ENCODE measurements at regions not wholly inside any gene's neighbourhood (a gene's known extent, or its start where the extent isn't known, plus 50 kb on each side); places are given as distances from the start of the nearest gene placed in this dataset.

DNA sequence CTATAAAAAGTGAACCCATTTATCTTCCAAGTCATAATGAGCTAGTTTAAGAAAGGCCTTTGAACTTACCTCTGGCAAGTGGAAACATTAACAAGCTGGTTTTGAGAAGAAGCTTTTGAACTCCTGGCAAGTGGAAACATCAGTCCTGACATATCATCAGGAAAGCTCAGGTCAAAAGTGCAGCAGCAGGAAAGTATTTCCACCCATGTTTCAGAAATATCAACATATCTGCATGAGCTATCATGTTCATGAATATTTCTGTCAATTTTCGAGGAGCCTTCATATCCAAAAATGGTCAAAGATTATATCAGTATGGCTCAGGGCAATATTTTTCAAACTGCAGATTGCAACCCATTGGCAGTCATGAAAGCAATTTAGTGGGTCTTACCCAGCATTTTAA, 133.9 kb downstream of the PLK2 start:
- no peak for ATAC-seq
- Histone ChIP-seq H3K27ac (no peak overlapping the region), H3K36me3 (no peaks in the 10 kb centered on the region), H3K27me3 (no peaks in the 10 kb centered on the region), H3K9me3 (no peaks in the 10 kb centered on the region), H3K4me3 (no peak overlapping the region), H3K4me1 (no peaks in the 10 kb centered on the region)
- TF ChIP-seq POLR2AphosphoS5 (IDR thresholded peaks at IDR 0.05) (no peak), POLR2A (IDR thresholded peaks at IDR 0.05) (no peak), EP300 (IDR thresholded peaks at IDR 0.05) (no peak)
- TF ChIP-seq, protein P1, sequence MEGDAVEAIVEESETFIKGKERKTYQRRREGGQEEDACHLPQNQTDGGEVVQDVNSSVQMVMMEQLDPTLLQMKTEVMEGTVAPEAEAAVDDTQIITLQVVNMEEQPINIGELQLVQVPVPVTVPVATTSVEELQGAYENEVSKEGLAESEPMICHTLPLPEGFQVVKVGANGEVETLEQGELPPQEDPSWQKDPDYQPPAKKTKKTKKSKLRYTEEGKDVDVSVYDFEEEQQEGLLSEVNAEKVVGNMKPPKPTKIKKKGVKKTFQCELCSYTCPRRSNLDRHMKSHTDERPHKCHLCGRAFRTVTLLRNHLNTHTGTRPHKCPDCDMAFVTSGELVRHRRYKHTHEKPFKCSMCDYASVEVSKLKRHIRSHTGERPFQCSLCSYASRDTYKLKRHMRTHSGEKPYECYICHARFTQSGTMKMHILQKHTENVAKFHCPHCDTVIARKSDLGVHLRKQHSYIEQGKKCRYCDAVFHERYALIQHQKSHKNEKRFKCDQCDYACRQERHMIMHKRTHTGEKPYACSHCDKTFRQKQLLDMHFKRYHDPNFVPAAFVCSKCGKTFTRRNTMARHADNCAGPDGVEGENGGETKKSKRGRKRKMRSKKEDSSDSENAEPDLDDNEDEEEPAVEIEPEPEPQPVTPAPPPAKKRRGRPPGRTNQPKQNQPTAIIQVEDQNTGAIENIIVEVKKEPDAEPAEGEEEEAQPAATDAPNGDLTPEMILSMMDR (IDR thresholded peaks at IDR 0.05): no peak
- 27 to 63% methylated on average over 1 of the region's 1 CpG for WGBS, 2 donors (ENCODE audit: low coverage in 1 of 2)

DNA sequence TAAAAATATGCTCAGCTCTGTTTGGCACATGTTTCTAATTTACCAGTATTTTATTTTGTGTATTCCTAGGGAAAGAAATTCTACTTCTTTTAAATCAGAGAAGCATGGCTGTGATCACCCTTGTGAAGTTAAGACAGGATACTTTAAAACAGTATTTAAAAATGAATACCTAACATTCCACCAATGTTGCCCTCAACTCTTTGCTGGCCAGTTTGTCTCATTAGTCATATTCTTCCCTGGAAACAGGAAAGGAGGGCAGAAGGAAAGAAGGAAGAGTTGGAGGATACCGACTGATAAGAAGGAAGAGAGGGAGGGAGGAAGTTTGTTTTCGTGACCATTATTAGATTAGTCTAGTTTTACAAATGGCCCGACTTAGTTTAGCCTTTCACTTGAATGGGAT, 137.4 kb downstream of the PLK2 start:
- 43 to 48% methylated on average over 3 of the region's 3 CpGs for WGBS, 2 donors (ENCODE audit: low coverage in 1 of 2)
- no peaks in the 10 kb centered on the region for H3K9me3 ChIP-seq
- ATAC-seq: no peak
- H3K36me3 ChIP-seq: no peaks in the 10 kb centered on the region
- H3K4me3 ChIP-seq: no peak overlapping the region
- H3K27me3 ChIP-seq: no peaks in the 10 kb centered on the region
- no peaks in the 10 kb centered on the region for H3K4me1 ChIP-seq
- no peak overlapping the region for H3K27ac ChIP-seq
- TF ChIP-seq POLR2AphosphoS5 (IDR thresholded peaks at IDR 0.05) (no peak), POLR2A (IDR thresholded peaks at IDR 0.05) (no peak), EP300 (IDR thresholded peaks at IDR 0.05) (no peak)
- TF ChIP-seq, protein P1 (IDR thresholded peaks at IDR 0.05): no peak

DNA sequence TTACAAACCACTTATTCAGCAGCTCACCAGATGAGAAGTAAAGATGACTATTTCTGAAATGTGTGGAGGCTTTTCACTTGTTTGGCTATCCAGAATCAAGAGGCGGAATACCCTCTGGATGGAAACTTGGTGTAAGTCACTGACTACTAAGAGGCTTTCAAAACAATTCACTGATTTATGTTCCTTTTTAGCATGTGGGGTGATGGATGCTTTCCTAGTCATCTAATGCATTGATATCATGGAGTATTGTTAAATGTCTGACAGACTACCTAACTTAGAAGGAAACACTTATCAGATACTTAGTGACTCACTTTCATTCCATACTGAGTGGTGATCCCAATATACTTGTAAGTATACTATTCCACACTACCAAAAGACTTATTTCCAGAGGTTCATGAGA, 141.4 kb downstream of the PLK2 start:
- no peak overlapping the region for H3K4me3 ChIP-seq
- no peak for ATAC-seq
- no peaks in the 10 kb centered on the region for H3K4me1 ChIP-seq
- TF ChIP-seq, protein P1 (IDR thresholded peaks at IDR 0.05): no peak
- TF ChIP-seq POLR2AphosphoS5 (IDR thresholded peaks at IDR 0.05) (no peak), POLR2A (IDR thresholded peaks at IDR 0.05) (no peak), EP300 (IDR thresholded peaks at IDR 0.05) (no peak)
- H3K27me3 ChIP-seq: no peaks in the 10 kb centered on the region
- no peaks in the 10 kb centered on the region for H3K36me3 ChIP-seq
- H3K27ac ChIP-seq: no peak overlapping the region
- 82 to 100% methylated on average over 1 of the region's 1 CpG for WGBS, 2 donors (ENCODE audit: low coverage in 1 of 2)
- no peaks in the 10 kb centered on the region for H3K9me3 ChIP-seq

DNA sequence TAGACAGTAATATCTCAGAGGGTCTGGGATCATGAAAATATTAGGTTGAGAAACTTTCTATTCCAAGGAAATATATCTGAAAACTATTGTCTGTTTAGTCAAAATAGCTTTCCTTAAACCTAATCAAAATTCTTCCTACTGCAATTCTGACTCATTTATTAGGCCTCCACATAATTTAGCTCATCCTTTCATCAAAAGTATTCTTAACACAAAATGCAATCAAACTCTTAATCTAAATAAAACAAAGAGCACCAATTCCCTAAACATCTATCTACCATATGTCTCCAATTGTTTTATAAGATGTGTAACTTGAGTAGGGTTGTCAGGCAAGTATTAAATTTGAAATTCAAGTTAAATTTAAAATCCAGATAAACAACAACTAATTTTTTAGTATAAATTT, 142.1 kb downstream of the PLK2 start:
- Histone ChIP-seq H3K27ac (no peak overlapping the region), H3K36me3 (no peaks in the 10 kb centered on the region), H3K9me3 (no peaks in the 10 kb centered on the region), H3K4me3 (no peak overlapping the region), H3K27me3 (no peaks in the 10 kb centered on the region), H3K4me1 (no peaks in the 10 kb centered on the region)
- TF ChIP-seq POLR2AphosphoS5 (IDR thresholded peaks at IDR 0.05) (no peak), EP300 (IDR thresholded peaks at IDR 0.05) (no peak), POLR2A (IDR thresholded peaks at IDR 0.05) (no peak)
- TF ChIP-seq, protein P1 (IDR thresholded peaks at IDR 0.05): no peak
- no peak for ATAC-seq

DNA sequence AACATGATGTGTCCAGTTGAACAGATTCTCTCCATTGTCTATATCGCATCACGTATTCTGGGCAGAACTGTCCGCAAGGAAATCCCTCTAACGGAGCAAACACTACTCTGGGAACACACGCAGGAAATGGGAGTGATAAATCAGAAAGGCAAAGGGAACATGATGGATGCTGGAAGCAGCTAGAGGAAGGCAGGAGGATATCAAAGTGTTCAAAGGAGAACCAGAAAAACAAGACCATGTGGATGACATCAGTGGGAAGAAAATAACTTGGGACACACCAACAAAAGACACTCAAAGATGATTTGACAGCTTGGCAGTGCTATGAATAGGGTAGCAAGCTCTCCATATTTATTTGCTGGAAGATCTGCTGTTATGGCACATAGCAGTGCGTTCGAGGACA, 142.9 kb downstream of the PLK2 start:
- no peak overlapping the region for H3K27ac ChIP-seq
- TF ChIP-seq EP300 (IDR thresholded peaks at IDR 0.05): no peak
- no peaks in the 10 kb centered on the region for H3K27me3 ChIP-seq
- H3K4me1 ChIP-seq: no peaks in the 10 kb centered on the region
- no peak overlapping the region for H3K4me3 ChIP-seq
- H3K36me3 ChIP-seq: no peaks in the 10 kb centered on the region
- 79 to 89% methylated on average over 7 of the region's 7 CpGs for WGBS, 2 donors (ENCODE audit: low coverage in 1 of 2)
- no peaks in the 10 kb centered on the region for H3K9me3 ChIP-seq
- ATAC-seq: no peak

DNA sequence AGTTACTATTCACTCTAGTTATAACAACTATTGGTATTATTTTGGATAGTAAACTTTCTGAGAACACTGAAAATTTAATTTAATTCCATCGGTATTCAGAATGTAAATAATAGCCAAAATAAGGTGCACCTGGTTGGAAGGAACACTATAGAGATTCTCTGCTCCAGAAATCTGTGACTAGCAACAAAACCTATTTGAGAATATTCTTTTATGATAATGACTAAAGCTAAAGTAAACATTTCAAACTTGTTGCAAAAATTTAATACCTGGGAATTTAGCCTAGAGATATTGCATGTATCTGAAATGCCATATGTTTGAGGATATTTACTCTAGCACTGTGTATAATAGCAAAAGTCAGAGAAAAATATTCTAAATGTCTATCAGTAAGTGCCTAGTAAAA, 144.1 kb downstream of the PLK2 start:
- WGBS, 2 donors (ENCODE audit: low coverage in 1 of 2): 94 to 100% methylated on average over 1 of the region's 1 CpG
- H3K9me3 ChIP-seq: no peaks in the 10 kb centered on the region
- H3K4me3 ChIP-seq: no peak overlapping the region
- no peaks in the 10 kb centered on the region for H3K36me3 ChIP-seq
- TF ChIP-seq POLR2A (IDR thresholded peaks at IDR 0.05) (no peak), EP300 (IDR thresholded peaks at IDR 0.05) (no peak), POLR2AphosphoS5 (IDR thresholded peaks at IDR 0.05) (no peak)
- TF ChIP-seq, protein P1 (IDR thresholded peaks at IDR 0.05): no peak
- no peaks in the 10 kb centered on the region for H3K4me1 ChIP-seq
- H3K27ac ChIP-seq: no peak overlapping the region
- no peak for ATAC-seq
- H3K27me3 ChIP-seq: no peaks in the 10 kb centered on the region
